ENCODE measurements at regions not wholly inside any gene's neighbourhood (a gene's known extent, or its start where the extent isn't known, plus 50 kb on each side); places are given as distances from the start of the nearest gene placed in this dataset.

DNA sequence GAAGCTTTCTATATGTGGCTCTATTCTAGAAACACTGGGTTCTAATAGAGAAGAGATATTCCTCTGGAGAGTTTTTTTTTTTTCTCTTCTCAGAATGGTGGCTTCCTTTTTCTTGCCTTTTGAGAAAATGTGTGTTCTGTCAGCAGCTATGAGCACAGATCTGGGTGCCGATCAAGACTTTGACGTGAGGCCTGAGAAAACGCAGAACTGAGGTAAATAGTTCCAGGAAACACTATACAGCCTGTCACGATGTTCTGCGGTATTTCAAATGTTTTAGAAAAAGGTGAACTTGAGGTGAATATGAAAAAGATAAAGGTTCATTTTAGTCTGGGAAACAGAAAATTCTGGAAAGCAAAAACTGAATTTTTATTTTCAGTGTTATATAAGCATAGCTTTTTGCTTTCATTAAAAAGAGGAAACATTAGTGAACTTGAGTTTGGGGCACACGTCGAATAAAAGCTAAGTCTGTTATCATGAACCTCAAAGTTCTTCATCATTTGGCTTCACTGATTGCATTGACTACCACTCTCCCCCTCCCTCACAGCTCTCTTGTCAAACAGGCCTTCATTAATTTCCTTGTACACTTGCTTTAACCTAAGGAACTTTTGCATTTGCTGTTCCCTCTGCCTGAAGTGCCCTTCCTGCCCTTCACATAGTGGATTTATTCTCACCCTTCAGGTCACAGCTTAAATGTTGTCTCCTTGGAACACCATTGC is 265.1 kb downstream of the NFKBIZ start:
- no peak for DNase-seq (ENCODE audit: low spot score)

- no peak for DNase-seq (ENCODE audit: low spot score)
Measured at GRCh38 chr3:102122527-102122926, 273.2 kb downstream of the NFKBIZ start.

- DNase-seq (ENCODE audit: low spot score): no peak
Measured at GRCh38 chr3:102123590-102124190, 274.4 kb downstream of the NFKBIZ start.

DNA sequence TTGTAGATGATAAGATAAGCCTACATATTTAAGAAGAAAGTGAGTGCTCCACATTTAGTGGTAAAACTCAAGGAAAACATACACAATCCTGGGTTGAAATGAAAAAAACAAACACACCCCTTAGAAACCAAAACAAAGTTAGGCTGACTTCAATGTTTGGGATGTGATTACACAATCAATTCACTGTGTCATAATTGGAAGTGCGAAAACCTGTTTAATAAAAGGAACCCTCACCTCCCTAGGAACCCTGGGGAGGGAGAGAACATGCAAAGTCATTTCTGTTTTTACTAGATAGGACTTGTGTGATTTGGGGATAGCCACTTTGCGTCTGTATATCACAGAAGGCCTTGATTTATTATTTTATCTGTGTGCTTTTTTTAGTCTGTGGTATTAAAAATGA is 275.0 kb downstream of the NFKBIZ start:
- no peak for DNase-seq (ENCODE audit: low spot score)

GRCh38 chr3:102124704-102125103 is 275.4 kb downstream of the NFKBIZ start:
- DNase-seq (ENCODE audit: low spot score): no peak

- no peak for DNase-seq (ENCODE audit: low spot score)
Measured at GRCh38 chr3:102125197-102125993, 276.1 kb downstream of the NFKBIZ start.

- DNase-seq (ENCODE audit: low spot score): no peak
Measured at GRCh38 chr3:102125994-102126368, 276.7 kb downstream of the NFKBIZ start.

DNA sequence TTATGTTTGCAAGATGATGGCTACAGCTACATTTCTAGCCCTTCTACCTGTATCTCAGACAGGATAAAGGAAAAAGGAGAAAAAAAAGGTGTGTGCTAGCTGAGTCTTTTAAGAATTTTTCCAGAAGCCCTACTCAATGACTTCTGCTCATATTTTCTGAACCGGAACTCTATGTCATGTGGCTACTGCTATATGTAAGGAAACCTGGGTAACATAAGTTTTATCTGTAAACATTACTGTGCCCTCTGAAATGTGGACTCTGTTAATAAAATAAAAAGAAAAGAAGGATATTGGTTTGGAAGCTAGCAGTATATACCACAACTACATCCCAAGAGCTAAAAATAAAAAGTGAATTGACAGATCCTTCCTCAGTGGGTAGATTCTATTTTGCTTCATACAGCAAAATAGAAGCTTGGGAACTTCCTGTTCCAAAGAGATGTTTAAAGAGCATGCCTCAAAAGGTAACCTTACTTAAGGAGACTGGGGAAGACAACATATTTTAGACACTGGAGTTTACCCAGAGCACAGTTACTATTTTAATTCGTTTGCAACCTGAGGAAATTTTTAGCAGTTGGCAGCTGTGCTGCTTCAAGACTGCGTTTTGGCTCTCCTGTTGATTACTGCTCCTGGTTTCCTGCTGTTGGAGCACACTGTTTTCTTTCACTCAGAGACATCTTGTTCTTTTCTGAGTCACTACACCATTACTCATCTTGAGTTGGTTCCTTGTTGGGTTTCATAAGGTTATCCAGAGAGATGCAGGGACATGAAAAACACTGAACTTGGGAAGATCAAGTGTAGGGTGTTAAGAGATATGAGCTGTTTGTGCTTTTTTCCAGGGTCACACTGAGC is 280.7 kb downstream of the NFKBIZ start:
- peak; percentile 8 for DNase-seq (ENCODE audit: low spot score)

- DNase-seq (ENCODE audit: low spot score): no peak
Measured at GRCh38 chr3:102132370-102132769, 283.1 kb downstream of the NFKBIZ start.

DNA sequence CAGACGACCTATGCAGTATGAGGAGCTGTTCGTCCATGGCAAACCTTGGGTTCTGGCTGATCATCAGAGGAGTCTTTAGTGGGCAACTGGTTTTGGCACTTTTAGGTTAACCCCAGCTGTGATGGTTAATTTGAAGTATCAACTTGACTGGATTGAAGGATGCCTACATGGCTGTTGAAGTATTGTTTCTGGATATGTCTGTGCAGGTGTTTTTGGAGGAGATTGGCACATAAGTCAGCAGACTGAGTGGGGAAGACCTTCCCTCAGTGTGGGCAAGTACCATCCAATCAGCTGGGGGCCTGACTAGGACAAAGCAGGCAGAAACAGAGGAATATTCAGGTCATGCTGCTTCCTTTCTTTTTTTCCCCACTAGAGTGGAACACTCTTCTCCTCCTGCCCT is 284.1 kb downstream of the NFKBIZ start:
- no peak for DNase-seq (ENCODE audit: low spot score)

GRCh38 chr3:102135316-102135715 is 286.0 kb downstream of the NFKBIZ start:
- DNase-seq (ENCODE audit: low spot score): no peak

GRCh38 chr3:102136183-102136582 is 286.9 kb downstream of the NFKBIZ start:
- no peak for DNase-seq (ENCODE audit: low spot score)

GRCh38 chr3:102140116-102140515 is 290.8 kb downstream of the NFKBIZ start:
- no peak for DNase-seq (ENCODE audit: low spot score)

- no peak for DNase-seq (ENCODE audit: low spot score)
Measured at GRCh38 chr3:102141096-102141927, 292.0 kb downstream of the NFKBIZ start.

GRCh38 chr3:102141928-102142239 is 292.6 kb downstream of the NFKBIZ start:
- DNase-seq (ENCODE audit: low spot score): no peak

GRCh38 chr3:102142379-102143060 is 292.3 kb upstream of the ZPLD1 start:
- no peak for DNase-seq (ENCODE audit: low spot score)

GRCh38 chr3:102143536-102143935 is 291.3 kb upstream of the ZPLD1 start:
- DNase-seq (ENCODE audit: low spot score): no peak

DNA sequence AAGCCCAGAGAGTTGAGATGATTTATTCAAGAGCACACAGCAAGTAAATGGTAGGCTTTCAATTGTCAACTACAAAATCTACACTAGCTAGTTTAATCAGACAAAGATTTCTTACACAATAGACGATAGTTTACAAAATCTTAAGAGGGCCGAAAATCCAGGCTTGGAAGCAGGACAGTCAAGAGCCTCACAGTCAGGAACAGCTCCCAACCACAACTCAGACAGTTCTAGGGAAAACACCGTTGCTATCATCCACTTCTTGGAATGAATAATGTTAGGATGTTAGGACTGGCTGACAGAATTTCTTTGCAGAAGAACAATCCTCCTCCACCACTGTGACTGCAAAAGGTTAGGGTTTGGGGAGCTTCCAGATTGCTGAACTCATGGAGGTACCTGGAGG is 290.8 kb upstream of the ZPLD1 start:
- DNase-seq (ENCODE audit: low spot score): no peak

DNA sequence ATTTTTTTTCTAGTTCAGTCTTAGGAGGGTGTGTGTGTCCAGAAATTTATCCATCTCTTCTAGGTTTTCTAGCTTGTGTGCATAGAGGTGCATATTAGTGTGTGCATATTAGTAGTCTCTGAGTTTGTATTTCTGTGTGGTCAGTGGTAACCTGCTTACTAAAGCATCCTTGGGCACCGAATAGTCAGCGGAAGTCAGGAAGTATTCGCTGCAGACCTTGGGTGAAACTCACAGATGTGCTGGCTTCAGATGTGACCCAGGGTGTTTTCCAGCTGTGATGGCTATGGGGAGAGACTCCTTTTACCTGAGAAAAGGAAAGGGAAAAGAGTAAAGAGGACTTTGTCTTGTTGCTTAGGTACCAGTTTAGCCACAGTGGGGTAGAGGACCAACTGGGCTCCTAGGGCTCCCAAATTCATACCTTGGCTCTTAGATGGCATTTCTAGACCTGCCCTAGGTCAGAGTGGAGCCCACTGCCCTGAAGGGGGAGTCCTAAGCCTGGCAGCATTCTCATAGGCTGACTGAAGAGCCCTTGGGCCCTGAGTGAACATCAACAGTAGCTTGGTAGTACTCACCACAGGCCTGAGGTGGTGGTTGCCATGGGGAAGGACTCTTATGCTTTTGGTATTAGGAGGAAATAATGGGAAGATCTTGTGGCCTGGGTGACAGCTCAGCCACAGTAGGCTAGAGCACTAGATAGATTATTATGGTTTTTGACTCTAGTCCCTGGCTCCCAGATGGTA is 286.0 kb upstream of the ZPLD1 start:
- no peak for DNase-seq (ENCODE audit: low spot score)

- DNase-seq (ENCODE audit: low spot score): no peak
Measured at GRCh38 chr3:102151935-102152334, 282.9 kb upstream of the ZPLD1 start.

Data from putamen (tissue), 1 donor.